Middle frontal gyrus (tissue), 1 donor: ENCODE measurements at regions not wholly inside any gene's neighbourhood (a gene's known extent, or its start where the extent isn't known, plus 50 kb on each side); places are given as distances from the start of the nearest gene placed in this dataset.
"Not testable (repeated sequence)": the region's sequence is repeated elsewhere in the genome, so short reads cannot be mapped to it uniquely, and the experiment has no call there.

Source experiments
- DNase-seq: peaks from one replicate; pipeline ENCODE4 v3.0.0-alpha.2; 2015; ENCODE audit warnings: low spot score; ENCODE audit errors: extremely low spot score

DNA sequence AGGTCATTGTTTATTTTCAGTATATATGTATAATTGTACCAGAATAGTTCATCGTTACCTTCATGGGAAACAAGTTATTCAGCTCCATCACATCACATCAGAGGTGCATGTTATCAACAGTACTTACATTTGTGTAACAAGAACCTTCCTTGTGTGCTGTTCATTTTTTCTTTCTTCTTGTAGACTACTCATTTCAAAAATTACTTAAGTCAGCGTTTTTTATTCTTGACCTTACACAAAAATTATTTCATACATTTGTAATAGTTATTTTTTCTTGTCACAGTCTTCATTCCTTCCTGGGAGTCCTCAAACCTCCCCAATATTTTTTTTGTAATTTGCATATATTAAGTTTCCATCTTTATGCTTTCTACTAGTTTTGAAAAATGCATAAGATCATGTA, 725.7 kb upstream of the ADGRB3 start:
- no peak for DNase-seq

DNA sequence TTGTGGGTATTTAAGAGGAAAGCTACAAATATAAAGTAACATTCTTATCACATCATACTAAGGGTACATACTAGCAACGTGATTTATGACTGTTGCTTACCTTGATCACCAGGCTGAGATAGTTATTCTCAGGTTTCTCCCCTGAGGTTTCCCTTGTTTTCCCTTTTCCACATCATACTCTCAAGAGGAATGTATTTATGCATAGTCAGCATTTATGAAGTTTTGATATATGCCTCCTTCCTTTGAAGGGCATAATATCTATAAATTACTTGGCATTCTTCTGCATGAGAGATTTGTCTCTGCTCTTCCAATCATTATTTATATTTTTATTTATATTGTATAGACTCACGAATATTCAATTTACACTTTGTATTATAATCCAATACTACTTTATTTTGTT, 726.7 kb upstream of the ADGRB3 start:
- DNase-seq = no peak

DNA sequence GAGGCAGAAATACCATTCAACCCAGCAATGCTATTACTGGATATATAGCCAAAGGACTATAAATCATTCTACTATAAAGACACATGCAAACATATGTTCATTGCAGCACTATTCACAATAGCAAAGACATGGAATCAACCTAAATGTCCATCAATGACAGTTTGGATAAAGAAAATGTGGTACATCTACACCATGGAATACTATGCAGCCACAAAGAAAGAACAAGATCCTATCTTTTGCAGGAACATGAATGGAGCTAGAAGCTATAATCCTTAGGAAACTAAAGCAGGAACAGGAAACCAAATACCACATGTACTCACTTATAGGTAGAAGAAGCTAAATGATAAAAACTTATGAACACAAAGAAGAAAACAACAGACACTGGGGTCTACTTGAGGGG, 730.3 kb upstream of the ADGRB3 start:
- not testable (repeated sequence) for DNase-seq

DNA sequence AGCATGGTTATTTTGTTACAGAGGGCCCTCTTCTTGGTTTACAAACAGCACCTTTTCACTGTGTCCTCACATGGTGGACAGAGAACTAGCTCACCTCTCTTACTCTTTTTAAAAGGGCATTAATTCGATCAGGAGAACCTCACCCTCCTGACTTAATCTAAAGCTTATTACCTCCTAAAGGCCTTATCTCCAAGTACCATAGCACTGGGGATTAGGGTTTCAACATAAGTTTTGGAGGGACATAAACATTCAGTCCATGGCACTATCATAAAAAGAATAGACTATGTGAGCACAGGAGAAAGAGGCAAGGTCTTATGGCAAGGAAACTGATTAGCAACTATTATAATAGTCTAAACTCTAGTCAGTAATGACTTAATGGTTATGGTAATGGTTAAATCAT, 736.2 kb upstream of the ADGRB3 start:
- DNase-seq = no peak

DNA sequence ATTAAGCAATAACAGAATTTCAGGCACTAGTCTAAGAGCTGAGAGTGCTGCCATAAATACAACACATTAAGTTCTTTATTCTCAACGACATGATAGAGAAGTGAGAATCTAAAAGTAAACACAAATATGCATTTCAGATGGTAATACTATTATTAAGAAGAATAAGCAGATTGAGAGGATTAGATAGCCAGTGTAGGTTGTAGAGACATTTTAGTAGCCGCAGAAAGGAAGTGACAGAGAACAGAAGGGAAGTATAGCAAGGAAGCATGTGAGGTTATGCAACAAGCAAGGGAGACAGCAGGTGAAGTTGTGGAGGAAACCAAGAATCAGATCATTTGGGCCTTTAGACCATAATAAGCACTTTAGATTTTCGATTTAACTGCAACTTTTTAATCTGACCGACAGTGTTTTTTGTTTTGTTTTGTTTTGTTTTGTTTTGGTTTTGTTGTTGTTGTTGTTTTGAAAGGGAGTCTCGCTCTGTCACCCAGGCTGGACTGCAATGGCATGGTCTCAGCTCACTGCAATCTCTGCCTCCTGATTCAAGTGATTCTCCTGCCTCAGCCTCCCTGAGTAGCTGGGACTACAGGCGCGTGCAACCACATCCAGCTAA, 737.0 kb upstream of the ADGRB3 start:
- no peak for DNase-seq

DNA sequence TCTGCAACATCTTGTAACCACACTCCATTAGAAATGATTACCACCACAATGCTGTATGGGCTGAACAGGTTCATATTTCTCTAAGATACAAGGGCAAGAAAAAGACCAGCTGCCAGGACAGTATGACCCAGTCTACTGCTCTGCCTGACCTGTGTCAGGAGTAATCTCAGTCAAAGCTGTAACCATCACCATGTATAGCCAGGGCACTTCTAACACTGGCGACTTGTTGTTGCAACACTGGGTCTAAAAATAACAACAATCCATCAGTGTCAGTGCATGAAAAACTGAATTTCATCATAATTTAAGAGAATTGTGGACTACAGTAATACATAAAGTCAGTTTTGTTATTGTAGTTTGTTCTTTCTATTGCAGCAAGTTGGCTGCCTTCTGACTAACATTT, 738.6 kb upstream of the ADGRB3 start:
- no peak for DNase-seq

DNA sequence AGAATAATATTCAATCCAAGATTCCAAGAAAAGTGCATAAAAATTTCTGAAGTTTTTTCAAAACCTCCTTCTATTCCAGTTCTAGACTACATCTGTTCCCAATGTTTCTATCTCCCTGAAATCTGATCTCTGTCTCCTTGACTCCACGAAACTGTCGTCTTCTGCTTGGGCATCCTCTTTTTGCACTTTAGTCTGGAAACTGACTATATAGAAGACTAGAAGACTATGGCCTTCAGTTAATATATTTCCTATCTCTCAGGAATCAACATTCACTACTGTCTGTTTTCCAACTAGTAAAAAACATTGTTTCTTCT, 745.4 kb upstream of the ADGRB3 start:
- no peak for DNase-seq

DNA sequence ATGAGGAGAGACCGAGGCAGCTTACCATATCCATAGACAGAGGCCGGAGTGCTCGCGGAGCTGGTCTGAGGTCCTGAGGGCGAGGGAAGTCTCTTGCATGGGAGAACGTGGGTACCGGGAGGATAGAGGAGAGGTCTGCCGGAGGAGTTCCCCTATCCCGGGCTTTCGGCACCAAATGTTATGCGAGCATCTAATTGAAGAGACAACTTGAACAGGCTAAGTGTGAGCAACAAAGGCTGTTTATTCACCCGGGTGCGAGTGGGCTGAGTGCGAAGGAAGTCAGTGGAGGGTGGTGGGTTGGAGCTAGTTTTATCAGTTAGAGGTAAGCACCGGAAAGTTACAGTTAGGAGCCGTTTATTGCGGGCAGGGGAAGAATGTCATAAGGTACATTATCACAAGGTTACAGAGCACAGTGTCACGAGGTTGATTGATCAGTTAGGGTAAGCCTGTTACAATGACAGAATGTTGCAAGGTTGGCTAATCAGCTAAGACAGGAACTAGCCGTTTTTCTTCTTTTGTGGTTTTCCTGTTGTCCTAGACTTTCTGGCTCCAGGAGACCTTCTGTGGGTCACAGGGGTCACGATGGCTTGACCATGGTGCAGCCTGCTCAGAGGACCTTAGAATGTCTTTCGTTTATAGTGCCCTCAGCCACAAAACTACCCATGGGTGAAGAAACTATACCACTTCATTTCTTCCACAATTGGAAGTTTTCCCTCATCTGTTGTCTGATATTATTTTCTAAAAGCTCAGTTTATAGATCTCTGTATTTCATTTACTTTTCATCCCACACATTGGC, 746.0 kb upstream of the ADGRB3 start:
- DNase-seq = no peak

DNA sequence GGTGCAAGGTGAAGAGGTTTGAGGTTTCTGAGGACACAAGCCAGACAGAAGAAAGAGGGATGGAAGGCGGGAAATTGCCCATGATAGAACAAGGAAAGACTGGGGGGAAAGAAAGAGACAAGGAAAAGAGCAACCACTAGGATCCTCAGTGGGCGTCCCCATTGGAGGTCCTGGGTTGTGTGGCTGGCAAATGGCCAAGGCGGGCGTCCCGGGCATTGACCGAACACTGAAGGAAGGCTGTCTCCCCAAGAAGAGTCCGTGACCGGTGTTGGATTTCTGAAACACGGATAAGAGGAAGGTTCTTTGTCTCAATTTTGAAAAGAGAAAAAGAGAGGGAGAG, 746.6 kb upstream of the ADGRB3 start:
- no peak for DNase-seq

DNA sequence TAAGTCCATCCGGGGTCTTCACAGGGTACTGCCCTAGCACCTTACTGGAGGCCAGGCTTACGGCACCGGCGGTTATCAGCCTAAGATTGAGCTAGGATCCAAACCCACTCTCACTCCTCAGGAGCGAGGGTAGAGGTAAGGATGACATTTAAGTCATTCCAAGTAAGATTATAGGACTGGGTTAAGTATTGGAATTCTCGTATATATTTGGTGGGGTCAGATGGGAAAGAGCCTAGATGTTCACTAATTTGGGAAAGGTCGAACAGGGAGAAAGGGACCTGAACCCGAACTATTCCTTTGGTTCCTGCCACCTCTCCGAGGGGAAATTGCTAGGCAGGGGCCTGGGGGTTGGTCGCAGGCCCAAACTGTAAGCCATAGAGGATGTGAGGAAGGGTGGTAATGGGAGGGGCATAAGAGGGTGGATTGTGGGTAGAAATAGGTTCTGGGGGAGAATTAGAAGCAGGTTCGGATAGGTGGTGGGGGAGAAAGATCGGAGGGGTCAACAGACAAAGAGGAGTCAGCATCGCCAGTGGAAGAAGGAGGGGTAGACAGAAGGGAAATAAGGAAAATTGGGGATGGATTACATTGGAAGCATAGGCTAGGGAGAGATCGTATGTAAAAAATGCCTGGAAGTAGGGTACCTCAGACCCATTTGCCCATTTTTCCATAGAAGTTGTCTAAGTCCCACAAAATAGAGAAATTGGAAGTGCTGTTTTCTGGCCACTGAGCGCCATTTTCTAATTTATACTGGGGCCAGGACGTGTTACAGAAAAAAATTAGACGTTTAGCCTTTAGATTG, 747.1 kb upstream of the ADGRB3 start:
- no peak for DNase-seq

DNA sequence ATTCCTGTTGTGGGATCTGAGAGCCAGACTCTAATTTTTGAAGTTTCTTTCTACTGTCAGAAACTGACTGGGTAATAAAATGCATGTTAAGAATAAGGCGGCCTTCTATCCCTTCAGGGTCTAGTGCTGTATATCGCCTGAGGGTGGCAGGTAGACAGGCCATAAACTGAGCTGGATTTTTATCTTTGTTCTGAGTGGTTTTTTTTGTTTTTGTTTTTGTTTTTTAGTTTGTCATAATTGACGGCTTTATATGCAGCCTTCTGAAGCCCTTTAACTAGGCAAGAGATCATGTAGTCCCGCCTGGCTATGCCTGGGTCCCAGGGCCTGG, 747.7 kb upstream of the ADGRB3 start:
- no peak for DNase-seq

DNA sequence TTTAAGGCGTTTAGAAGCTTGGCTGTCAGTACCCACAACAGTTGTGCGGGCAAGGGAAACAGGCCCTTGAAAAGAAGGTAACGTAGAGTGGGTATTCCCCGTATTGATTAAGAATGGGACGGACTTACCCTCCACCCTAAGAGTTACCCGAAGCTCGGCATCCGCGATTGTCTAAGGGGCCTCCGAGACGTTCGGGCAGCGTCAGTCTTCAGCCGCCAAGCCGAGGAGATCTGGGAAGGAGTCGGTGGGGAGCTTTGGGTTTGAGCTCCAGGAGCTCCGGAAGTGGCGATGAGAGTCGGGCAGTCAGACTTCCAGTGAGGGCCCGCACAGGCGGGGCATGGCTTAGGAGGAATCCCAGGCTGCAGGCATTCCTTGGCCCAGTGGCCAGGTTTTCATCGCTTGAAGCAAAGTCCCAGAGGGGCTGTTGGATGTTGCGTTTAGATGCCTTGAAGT, 748.2 kb upstream of the ADGRB3 start:
- DNase-seq = no peak

DNA sequence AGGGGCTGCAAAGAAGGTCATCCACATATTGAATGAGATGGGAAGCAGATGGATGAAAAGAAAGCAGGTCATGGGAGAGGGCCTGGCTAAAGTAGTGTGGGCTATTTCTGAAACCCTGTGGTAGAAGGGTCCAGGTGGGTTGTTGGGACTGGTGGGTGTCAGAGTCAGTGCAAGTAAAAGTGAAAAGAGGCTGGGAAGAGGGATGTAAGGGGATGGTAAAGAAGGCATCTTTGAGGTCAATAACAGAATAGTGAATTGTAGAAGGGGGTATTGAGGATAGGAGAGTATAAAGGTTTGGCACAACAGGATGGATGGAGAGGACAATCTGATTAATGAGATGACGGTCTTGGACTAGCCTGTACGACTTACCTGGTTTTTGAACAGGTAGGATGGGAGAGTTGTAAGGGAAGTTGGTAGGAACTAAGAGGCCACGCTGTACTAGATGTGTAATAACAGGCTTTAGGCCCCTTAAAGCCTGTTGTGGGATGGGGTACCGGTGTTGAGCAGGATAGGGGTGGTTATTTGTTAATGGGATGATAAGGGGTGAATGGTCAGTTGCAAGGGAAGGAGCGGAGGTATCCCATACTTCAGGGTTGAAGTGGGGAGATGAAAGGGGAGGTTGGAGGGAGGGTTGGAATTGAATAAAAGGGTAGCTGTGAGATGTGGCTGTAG, 748.9 kb upstream of the ADGRB3 start:
- no peak for DNase-seq

DNA sequence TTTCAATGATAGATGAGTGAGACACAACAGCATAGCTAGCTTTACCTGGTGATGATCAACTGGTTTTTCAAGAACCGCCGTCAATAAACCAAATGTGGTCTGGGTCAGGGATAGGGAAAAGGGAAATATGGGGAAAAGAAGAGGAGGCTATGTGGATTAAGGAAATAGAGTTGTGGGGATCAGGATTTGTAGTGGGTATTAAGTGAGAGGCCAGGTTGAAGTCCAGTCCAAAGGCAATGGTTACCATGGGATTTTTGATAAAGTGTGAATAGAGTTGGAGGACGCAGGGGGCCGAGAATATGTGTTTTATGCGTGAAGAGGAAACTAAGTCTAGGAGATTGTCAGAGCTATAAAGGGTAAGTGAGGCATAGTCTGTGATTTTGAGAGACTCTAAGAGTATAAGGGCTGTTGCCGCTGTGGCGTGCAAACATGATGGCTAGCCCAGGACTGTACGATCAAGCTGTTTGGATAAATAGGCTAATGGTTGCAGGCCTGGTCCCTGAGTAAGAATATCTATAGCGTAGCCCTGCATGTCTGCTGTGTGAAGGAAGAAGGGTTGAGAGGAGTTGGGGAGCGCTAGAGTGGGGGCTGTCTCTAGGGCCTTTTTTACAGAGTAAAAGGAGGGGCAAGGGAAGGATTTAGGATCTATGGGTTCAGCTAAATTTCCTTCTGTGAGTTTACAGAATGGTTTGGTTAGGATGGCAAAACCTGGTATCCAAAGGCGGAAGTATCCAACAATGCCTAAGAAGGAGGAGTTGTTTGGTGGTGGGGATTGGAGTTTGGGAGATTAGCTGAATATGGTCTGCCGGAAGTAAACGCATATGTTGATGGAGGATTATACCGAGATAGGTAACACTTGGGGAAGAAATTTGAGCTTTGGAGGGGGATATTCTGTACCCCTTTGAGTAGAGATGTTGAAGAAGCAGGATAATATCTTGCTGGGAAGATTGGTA, 749.7 kb upstream of the ADGRB3 start:
- DNase-seq = no peak

DNA sequence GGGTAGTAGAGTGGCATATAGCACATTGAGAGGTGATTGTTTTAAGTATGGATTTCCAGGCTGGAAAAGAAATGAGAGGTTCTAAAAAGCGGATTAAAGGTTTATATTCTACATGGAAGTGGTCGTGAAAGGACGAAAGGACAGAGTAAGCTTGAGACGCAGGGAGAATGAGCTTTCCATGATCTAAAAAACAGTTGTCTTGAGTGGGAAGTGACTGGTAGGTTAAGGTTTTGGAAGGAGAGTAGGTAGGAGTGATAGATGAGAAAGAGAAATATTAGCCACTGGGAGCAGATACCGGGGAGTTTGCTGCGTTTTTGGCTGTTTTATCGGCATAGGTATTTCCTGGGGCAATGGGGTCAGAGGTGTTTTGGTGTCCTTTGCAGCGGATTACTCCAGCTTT, 750.6 kb upstream of the ADGRB3 start:
- no peak for DNase-seq

DNA sequence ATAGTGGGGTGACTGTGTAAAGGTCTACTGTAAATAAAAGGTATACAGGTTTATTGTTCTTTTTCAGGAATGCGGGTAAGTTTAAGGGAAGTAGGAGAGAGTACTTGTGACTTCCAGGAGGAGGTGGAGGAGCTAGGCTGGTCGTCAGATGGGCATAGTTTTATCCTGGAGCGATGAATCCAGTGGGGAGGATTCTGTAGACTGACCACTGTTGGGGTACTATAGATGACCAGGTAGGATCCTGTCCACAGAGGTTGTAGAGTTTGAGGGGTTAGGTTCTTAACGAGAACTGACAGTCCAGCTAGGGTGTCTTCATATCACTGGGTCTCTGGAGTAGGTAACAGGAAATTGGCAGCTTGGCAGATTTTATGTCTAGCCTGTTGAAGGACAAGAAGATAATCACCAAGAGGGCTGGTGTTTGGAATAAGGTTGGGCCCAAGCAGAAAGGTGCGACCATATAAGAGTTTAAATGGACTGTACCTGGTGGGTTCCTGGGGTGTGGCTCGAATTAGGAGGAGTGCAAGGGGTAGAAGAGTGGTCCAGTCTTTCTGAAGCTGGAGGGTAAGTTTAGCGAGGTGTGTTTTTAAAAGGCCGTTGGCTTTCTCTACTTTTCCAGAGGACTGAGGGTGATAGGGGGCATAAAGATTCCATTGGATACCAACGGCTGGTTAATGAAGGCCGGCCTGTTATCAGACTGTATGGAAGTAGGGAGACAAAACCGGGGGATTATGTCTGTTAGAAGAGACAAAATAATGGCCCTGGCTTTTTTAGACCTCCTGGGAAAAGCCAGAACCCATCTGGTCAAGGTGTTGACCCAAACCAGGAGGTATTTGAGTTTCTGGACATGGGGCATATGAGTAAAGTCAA, 751.3 kb upstream of the ADGRB3 start:
- no peak for DNase-seq

DNA sequence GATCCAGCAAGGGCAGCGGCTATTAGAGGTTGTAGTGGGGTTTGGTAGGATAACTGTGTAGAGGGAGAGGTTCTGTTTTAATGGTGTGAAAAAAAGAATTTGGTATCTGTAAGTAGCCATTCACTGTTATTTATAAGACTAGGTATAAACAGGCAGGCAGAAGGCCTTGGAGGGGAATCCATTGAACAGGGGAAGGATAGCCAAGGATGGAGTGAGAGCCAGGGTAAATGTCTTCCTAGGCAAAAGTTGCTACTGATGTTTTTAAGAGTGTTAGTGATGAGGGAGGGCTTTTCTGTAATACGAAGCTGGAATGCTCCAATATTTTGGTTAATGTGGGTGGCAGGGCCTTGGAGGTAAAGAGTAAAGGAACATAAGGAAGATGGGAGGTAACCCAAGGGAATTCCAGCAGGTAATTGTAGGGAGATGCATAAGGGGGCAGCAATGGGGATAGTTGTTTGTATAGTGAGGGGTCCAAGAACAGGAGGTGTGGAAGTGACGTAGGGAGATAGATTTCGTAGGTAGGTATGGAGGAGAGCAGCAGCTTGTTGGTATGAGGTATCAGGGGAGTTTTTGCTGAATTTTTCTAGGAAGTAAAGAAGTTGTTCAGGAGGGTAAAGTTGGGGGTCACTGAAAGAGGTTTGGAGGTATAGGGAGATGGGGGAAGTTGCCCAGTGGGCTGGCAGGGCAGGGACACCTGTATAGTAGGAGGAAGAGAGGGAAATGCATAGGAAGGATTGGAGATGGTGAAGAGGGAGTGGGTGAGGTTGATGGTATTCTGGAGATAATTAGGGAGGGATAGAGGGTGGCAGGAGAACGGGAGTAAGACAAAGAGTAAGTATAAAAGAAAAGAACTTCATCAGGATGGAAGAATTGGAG, 752.4 kb upstream of the ADGRB3 start:
- DNase-seq = no peak

DNA sequence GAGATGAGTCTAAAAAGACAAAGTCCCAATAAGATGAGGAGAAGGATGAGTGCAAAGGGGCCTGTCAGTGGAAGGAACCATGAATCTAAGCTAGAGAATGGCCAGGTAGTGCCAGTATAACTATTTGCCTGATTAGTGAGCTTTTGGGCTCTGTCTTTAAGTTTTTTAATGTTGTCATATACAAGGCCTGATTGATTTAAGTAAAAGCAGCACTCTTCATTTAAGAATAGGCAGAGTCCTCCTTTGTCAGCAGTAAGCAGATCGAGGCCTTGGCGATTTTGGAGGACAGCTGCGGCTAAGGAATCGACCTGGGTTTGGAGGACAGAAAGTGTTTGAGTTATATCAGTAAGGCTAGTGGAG, 753.4 kb upstream of the ADGRB3 start:
- DNase-seq = no peak
